ENCODE measurements at regions not wholly inside any gene's neighbourhood (a gene's known extent, or its start where the extent isn't known, plus 50 kb on each side); places are given as distances from the start of the nearest gene placed in this dataset.

DNA sequence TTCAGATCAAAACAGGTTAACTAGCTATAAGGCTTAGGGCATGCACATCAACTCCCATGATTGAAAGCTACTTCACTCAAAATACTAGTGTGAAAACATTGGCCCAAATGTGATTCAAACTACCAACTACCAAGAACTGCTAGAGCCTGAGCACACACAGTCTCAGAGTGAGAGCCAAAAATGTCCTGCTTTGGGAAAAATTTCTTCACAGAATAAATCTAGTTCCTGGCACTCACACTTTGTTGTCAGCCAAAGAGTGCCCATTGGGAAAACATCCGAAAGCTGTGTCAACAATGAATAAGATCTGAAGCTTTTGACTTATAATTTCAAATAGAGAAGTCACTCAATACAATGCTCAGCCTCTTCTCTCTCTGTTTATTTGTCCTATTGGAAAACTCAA lies 182.7 kb downstream of the LRATD1 start:
- no peak overlapping the region for H3K4me3 ChIP-seq
- no peaks in the 10 kb centered on the region for H3K36me3 ChIP-seq (ENCODE audit: low read depth)
- DNase-seq (no peak), ATAC-seq (no peak)
- intact Hi-C loops (cut with DNase I, micrococcal nuclease), result no loop called here
- H3K4me1 ChIP-seq (ENCODE audit: low read depth), result no peaks in the 10 kb centered on the region
- no peaks in the 10 kb centered on the region for H3K9me3 ChIP-seq
- TF ChIP-seq, protein P1, sequence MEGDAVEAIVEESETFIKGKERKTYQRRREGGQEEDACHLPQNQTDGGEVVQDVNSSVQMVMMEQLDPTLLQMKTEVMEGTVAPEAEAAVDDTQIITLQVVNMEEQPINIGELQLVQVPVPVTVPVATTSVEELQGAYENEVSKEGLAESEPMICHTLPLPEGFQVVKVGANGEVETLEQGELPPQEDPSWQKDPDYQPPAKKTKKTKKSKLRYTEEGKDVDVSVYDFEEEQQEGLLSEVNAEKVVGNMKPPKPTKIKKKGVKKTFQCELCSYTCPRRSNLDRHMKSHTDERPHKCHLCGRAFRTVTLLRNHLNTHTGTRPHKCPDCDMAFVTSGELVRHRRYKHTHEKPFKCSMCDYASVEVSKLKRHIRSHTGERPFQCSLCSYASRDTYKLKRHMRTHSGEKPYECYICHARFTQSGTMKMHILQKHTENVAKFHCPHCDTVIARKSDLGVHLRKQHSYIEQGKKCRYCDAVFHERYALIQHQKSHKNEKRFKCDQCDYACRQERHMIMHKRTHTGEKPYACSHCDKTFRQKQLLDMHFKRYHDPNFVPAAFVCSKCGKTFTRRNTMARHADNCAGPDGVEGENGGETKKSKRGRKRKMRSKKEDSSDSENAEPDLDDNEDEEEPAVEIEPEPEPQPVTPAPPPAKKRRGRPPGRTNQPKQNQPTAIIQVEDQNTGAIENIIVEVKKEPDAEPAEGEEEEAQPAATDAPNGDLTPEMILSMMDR (IDR thresholded peaks at IDR 0.05), result no peak

DNA sequence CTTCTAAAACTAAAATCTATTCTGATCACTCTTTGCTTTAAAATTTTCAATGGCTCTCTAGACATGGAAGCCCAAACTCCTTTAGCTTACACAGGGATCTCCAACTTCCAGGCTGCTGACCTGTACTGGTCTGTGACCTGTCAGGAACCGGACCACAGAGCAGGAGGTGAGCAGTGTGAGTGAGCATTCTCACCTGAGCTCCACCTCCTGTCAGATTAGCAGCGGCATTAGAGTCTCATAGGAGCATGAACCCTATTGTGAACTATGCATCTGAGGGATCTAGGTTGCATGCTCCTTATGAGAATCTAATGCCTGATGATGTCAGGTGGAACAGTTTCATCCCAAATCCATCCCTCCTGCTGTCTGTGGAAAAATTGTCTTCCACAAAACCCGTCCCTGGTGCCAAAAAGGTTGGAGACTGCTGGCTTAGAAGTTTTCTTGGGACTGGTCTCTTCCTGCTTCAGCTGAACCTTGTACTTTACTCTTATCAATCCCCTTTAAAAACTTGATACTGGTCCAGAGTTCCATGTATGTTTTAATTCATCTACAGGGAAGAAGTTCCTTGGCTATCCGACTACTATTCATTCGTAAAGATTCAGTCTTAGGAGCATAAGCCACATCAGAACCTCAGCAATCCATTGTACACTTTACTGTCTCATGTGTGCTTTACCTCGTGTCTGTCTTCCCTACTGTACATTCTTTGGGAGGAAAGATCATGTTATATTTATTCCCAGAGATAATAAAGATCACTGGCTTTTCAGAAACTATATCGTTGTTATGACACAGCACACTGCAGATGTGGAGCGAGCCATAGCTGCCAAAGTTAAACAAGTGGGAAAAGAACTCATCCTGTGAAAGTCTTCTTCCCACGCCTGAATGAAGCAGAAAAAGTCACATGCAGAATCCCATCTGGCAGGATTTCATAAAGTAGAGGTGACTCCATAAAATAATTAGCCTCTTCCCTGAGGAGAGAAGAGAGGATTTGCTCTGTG lies 183.8 kb downstream of the LRATD1 start:
- H3K9me3 ChIP-seq, result no peaks in the 10 kb centered on the region
- no peak for DNase-seq
- ATAC-seq, result no peak
- H3K4me3 ChIP-seq, result no peak overlapping the region
- intact Hi-C loops (cut with DNase I, micrococcal nuclease), result no loop called here
- H3K36me3 ChIP-seq (ENCODE audit: low read depth), result no peaks in the 10 kb centered on the region
- TF ChIP-seq, protein P1 (IDR thresholded peaks at IDR 0.05), result no peak
- no peaks in the 10 kb centered on the region for H3K4me1 ChIP-seq (ENCODE audit: low read depth)

DNA sequence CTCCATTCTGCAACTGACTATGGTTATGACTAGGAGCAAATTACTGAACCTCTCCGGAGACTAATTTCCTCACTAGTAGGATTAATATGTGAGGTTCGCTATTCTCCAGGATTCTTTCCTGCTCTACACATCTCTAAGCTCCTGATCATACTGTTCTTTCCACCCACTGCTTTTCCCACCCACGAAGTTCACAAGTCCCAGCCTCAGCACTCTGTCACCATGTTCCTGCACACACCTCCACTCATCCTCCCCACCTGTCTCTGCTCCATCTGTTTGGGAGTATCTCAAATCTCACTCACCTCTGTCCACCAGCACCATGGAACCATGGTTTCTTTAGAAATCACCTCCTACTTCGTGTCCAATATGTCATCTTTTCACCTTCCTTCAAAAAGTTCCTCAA lies 185.3 kb downstream of the LRATD1 start:
- intact Hi-C loops (cut with DNase I, micrococcal nuclease), result no loop called here
- DNase-seq (no peak), ATAC-seq (no peak)
- no peaks in the 10 kb centered on the region for H3K4me1 ChIP-seq (ENCODE audit: low read depth)
- TF ChIP-seq, protein P1 (IDR thresholded peaks at IDR 0.05), result no peak
- no peaks in the 10 kb centered on the region for H3K36me3 ChIP-seq (ENCODE audit: low read depth)
- H3K4me3 ChIP-seq, result no peak overlapping the region
- H3K9me3 ChIP-seq, result no peaks in the 10 kb centered on the region

DNA sequence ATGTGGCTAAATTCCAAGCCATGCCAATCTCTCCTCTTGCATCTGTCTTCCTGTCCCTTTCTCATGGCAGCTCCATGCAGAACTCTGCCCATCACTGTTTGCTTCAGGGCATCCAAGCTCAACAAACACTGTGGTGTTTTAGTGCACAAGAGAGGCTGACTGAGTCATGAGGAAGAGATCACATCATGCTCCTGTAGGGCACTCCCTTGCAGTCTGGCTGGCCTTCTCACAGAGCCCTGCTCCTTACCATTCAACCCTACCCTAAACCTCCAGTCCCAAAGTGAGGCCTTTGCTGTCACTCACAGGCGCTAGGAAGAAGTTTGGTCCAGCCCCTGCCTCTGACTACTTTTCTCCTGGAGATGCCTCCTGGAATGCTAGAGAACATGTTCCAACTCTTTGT lies 194.0 kb downstream of the LRATD1 start:
- intact Hi-C loops (cut with DNase I, micrococcal nuclease), result no loop called here
- TF ChIP-seq, protein P1 (IDR thresholded peaks at IDR 0.05), result no peak
- ATAC-seq (no peak), DNase-seq (no peak)
- Histone ChIP-seq H3K4me1 (ENCODE audit: low read depth) (no peaks in the 10 kb centered on the region), H3K9me3 (no peaks in the 10 kb centered on the region), H3K4me3 (no peak overlapping the region), H3K36me3 (ENCODE audit: low read depth) (no peaks in the 10 kb centered on the region)

DNA sequence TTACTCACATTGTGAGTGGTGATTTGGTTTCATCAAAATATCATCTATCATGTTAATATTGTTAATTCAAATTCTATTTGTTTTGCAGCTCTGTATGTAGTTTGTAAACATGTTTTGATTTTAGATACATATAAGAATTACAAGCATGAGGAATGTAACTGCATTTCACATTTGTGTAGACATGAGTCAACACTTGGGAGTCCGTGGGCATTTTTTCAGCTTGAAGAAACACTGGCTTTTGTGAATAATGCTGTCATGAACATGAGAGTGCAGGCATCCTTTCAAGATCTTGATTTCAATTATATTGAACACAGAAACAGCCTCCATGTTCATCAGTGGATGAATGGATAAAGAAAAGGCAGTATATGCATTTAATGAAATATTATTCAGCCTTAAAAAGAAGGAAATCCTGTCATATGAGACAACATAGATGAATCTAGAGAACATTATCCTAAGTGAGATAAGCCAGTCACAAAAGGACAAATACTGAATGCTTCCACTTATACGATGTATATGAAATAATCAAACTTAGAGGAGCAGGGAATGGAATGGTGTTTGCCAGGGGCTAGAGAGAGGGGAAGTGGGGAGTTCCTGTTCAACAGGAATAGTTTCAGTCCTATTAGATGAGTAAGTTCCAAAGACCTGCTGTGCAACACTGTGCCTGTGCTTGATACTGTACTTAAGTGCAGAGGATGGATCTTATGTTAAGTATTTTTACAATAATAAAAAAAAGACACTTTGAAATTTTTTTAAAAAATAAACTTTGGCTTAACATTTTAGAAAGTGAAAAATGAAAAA lies 194.9 kb downstream of the LRATD1 start:
- TF ChIP-seq, protein P1 (IDR thresholded peaks at IDR 0.05), result no peak
- intact Hi-C loops (cut with DNase I, micrococcal nuclease), result no loop called here
- H3K36me3 ChIP-seq (ENCODE audit: low read depth), result no peaks in the 10 kb centered on the region

More for the DNA sequence above, 194.9 kb downstream of the LRATD1 start:
- H3K4me1 ChIP-seq (ENCODE audit: low read depth), result no peaks in the 10 kb centered on the region
- H3K4me3 ChIP-seq, result no peak overlapping the region
- H3K9me3 ChIP-seq, result no peaks in the 10 kb centered on the region
- no peak for ATAC-seq
- DNase-seq, result no peak

Data from mucosa of descending colon (tissue), 3 donors.